Epithelial cell of prostate (primary cell): ENCODE measurements at regions not wholly inside any gene's neighbourhood (a gene's known extent, or its start where the extent isn't known, plus 50 kb on each side); places are given as distances from the start of the nearest gene placed in this dataset.
"Not testable (repeated sequence)": the region's sequence is repeated elsewhere in the genome, so short reads cannot be mapped to it uniquely, and the experiment has no call there.

ENCODE experiments used
- DNase-seq: peaks from one replicate; pipeline ENCODE4 v3.0.0-alpha.2; 2011; ENCODE audit warnings: low read depth, low spot score
- H3K27ac ChIP-seq: fragments of 450-650 bp; 2 replicates; pipeline ENCODE4 v1.5.1; 2017; ENCODE audit warnings: mild to moderate bottlenecking

DNA sequence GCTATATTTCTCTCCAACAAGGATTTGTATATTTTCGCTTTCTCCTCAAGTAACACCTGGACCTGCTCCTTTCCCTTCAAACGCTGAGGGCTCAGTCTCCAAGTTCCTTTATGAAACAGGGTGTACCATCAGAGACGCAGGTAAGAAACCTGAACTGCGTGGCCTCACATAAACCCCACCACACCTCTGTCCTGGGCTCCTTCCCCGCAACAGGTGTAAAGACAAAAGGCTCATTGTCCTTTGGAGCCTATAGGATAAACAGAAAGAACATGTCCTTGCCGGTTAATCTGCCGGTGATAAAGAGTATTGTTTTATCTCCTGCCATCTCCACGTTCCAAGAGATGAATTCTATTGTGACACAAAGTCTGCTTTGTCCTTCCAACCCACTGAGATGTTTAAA, 111.8 kb upstream of the ADAMTS9 start:
- H3K27ac ChIP-seq = no peak overlapping the region
- no peak for DNase-seq

DNA sequence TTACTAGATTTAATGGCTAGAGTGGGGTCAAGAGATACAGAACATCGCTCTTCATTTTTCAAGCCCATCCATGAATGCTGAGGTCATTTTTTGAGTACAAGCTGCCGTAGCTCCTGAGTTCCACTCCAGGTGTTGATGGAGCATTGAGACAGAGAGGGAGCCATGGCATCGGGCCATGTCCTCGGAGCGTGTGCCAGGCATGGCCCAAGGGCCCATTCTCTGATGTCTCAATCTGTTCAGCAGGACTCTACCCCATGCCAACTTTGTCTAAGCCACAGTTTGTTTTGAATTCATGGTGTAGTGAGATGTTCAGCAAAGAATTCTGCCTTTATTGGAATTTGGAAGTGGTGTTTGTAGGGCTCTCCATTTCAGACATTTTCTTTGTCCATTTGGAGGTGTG, 110.5 kb upstream of the ADAMTS9 start:
- H3K27ac ChIP-seq = no peak overlapping the region
- no peak for DNase-seq

DNA sequence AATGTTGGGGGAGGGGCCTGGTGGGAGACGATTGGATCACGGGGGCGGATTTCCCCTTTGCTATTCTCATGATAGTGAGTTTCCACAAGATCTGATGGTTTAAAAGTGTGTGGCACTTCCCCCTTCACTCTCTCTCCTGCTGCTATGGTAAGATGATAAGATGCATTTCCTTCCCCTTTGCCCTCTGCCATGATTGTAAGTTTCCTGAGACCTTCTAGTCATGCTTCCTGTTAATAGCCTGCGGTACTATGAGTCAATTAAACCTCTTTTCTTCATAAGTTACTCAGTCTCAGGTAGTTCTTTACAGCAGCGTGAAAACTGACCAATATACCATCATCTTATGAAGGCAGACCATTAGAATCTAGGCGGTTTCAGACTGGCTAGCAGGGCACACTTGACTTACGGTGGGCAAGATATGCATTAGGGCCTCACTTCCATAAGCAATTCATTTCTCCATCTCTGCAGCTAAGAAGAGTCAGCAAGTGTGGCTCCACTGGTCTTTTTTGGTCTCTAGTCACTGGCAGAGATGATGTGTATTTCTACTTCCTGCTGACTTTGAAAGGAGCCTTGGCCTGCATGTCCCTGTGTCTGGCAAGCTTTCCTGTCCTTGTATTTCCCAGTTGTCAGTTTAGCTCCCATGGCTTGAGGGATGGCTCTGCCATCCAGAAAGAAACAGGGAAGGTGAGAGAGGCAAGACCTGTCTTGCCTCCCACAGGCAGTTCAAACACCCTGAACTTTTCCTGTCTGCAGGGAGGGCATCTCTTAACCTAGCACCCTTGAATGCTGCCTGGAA, 109.0 kb upstream of the ADAMTS9 start:
- H3K27ac ChIP-seq = no peak overlapping the region

DNA sequence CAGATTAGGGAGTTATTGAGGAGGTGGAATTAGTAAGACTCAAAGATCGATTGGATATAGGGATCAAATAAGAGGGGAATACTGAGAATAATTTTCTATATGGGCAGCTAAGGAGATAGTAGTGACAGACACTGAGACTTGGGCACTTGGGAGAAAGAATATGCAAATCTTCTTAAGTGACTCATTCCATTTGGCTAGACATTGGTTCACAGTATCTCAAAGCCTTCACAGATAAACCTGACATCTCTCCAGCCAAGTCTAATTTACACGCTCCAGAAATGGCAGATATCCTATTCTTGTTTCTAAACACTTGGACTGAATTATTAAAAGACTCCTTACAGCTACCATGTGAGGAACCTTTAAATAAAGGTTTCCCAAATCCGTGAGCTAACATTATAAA, 104.6 kb upstream of the ADAMTS9 start:
- no peak overlapping the region for H3K27ac ChIP-seq
- DNase-seq = no peak

More for the DNA sequence above, 109.0 kb upstream of the ADAMTS9 start:
- DNase-seq = no peak

DNA sequence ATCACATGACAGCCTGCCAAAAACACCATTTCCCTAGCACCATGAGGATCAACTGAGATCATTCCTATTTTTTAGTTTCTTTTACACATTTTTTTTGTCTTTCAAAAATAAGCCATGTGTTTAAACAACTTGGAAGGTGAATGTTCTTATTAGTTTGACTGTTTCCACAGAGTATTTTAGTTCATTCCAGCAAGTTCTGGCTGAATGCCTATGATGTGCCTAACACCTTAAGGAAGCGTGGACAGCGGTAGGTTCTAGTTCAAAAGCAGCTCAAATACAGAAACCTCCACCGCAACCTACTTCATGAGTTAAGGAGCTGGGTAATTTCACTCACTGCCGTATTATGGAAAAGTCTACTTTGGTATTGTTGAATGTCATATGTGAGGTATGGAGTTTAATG, 101.3 kb upstream of the ADAMTS9 start:
- no peak for DNase-seq

DNA sequence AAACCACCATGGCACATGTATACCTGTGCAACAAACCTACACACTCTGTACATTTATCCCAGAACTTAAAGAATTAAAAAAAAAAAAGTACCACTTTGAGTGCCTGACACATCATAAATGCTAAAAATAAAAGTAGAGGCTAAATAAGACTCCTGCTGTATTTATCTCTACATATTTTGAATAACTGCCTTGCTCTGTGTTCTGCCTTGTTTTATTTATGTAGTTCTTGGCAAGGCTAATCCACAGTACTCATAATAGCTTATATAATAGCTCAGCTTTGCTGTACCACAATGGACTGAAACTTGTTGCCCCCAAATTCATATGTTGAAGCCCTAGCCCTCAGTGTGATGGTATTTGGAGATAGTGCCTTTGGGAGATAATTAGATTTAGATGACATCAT, 95.4 kb upstream of the ADAMTS9 start:
- DNase-seq = no peak
- H3K27ac ChIP-seq = no peak overlapping the region

More for the DNA sequence above, 101.3 kb upstream of the ADAMTS9 start:
- no peak overlapping the region for H3K27ac ChIP-seq

DNA sequence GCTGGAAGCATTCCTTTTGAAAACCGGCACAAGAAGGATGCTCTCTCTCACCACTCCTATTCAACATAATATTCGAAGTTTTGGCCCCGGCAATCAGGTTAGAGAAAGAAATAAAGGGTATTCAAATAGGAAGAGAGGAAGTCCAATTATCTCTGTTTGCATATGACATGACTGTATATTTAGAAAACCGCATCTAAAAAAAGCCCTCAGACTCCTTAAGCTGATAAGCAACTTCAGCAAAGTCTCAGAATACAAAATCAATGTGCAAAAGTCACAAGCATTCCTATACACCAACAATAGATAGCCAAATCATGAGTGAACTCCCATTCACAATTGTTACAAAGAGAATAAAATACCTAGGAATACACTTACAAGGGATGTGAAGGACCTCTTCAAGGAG, 93.1 kb upstream of the ADAMTS9 start:
- H3K27ac ChIP-seq, DNase-seq: not testable (repeated sequence)

DNA sequence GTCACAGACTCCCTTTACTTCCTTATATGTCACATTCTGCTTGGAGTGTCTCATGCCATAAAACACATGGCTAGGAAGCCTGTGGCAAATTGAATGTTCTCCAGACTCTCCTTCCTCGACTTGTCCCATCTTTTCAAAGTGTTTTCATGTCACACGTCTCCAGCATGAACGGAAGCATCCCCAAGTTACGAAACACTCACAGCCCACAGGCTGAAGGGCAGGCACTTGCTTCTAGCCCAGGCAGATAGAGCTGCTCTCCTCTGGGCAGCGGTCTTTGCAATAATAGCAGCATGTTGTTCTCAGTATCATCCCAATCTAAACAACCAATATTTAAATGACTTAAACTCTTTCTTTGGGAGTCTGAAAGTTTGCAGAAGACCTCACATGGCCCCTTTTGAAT, 85.3 kb upstream of the ADAMTS9 start:
- DNase-seq = no peak

DNA sequence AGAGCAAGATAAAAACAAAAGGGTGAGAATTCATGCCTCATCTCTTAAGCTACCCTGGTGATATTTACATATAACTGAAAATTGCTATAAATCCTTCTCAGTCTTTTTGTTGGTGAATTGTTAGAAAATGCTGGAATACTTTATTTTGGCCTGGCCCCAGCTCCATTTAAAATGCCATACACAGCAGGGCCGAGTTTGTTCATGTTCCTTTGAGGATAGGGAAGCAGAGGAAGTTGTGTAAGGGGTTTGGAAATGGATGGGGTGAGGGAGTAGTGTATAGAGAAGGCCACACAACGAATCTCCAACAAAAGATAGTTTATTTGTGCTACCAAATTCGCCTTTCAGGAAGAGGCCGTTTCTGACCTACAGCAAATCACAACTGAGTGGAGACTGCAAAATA, 78.6 kb upstream of the ADAMTS9 start:
- no peak overlapping the region for H3K27ac ChIP-seq
- DNase-seq = no peak

More for the DNA sequence above, 85.3 kb upstream of the ADAMTS9 start:
- no peak overlapping the region for H3K27ac ChIP-seq

DNA sequence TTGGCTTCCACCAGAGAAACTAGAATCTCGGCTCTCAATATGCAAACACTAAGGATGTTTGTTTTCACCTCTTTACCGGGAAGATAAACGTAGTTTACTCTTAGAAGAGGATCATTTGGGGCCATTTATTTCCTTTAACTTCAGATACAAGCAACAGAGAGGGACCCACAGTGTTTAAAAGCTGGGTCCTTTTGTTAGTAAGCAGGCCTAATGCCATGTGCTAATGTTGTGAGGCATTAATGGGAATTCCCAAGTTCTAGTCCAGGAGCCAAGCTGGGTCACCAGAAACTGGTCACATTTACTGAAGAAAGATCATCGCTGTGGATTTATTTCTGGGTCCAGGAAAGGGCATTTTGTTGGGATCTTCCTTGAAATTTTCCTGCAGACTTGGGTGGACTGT, 78.1 kb upstream of the ADAMTS9 start:
- DNase-seq = no peak
- no peak overlapping the region for H3K27ac ChIP-seq

DNA sequence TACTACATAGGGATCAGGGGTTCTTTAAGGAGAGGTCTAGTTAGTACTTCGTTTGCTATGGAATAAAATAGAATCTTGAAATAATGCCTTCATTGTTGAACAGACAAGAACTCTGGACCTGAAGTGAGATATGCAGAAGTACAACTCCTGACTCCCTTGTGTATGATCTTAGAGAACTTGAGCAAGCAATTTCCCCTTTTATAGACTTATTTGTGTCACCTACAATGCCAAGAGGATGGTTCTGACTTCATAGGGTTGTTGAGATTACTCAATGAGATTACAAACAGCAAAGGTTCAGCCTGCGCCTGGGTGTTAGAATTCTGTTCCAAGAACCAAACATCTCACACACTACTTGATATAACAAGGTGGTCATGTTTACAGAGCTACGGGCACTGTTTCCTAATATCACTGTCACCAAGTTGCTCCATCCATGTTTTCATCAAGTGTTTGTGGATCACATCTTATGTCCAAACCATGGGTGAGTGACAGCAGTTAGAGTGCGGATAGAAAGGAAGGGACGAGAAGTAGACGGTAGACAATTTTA, 76.7 kb upstream of the ADAMTS9 start:
- DNase-seq = no peak
- no peak overlapping the region for H3K27ac ChIP-seq

DNA sequence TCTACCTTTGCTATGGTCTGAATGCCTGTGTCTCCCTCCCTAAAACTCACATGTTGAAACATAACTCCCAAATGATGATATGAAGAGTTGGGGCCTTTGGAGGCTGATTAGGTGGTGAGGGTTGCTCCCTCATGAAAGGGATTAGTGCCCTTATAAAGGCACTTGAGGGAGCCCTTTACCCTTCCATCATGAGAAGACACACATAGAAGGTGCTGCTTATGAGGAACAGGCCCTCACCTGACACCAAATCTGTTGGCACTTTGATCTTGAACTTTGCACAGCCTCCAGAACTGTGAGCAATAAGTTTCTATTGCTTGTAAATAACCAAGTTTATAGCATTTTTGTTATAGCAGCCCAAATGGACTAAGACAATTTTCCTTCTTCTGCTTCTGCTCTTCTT, 76.2 kb upstream of the ADAMTS9 start:
- DNase-seq = no peak
- no peak overlapping the region for H3K27ac ChIP-seq

DNA sequence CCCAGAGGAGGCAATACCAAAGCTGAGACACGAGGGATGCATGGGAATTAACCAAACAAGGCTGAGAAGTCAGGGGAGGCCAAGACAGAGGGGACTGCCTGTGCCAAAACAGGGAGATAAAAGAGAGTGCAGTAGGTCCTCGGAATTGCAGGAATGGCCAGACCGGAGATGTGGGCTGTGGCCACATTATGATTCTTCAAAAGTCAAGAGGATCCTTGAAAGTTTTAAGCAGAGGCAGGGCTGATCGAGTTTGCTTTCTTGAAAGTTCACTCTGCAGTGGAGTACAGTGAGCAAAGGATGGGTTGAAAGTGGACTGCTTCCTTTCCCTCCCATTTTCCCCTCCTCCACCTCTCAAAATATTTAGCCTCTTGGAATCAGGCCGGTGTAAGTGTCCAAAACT, 73.9 kb upstream of the ADAMTS9 start:
- no peak overlapping the region for H3K27ac ChIP-seq
- DNase-seq = no peak

DNA sequence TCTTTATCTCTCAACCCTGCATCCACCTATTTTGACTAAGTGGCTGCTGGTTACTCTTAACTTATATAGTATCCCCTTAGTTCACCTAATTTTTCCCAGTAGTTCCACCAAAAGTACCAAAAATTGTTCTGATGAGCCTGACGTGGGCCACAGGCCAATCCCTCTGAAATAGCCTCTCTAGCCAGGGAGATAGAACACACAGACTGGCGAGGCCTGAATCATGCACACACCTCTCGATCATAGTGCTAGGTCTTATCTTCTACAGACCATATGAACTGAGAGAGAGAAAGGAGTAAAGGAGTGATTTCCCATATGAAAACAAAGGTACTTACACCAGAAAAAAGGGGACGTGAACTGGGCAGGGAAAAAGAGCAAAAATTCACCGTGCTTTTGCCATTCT, 72.5 kb upstream of the ADAMTS9 start:
- no peak for DNase-seq

DNA sequence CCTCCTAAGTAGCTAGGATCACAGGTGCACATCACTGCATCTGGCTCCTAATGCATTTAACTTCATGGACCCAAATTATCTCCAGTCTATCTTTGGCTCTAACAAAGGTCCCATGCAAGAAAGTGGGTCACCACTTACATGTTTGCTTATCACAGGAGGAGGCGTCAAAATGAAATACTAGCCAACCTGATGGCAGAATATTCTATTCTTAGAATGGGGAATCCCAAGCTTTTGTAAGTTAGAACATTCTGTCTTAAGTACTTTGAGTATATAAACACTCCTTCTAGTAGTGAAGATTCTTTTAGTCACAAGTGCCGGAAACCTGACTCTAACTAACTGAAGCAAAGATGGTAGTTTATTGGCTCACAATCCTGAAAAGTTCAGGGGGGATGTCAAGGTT, 72.0 kb upstream of the ADAMTS9 start:
- no peak for DNase-seq
- H3K27ac ChIP-seq = no peak overlapping the region

More for the DNA sequence above, 72.5 kb upstream of the ADAMTS9 start:
- no peak overlapping the region for H3K27ac ChIP-seq

DNA sequence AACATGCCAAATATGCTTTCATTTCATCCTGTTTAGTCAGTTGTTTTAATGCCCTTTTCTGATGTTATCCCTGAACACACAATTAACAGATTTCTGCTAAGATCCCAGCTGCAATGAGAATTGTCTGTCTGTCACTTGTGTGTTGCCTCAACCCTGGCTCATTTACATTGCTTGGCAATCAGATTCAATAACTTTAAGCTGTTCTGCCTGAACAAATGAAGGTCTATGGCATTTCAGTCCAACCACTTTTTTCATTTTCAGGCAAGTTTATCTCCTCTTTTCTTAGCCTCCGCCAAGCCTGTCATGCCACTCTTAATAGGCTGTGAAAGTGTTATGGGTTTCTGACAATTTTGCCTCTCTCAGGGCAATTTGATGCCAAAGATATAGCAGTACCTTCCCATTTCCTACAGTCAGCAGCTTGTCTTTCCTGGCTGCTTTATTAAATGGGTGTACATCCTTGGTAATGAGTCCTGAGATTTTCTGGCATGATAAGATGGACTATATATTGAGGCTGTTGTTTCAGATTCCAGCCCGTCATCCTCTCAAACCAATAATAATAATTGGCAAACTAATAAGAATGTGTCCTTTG, 68.7 kb upstream of the ADAMTS9 start:
- DNase-seq = no peak
- H3K27ac ChIP-seq = no peak overlapping the region

DNA sequence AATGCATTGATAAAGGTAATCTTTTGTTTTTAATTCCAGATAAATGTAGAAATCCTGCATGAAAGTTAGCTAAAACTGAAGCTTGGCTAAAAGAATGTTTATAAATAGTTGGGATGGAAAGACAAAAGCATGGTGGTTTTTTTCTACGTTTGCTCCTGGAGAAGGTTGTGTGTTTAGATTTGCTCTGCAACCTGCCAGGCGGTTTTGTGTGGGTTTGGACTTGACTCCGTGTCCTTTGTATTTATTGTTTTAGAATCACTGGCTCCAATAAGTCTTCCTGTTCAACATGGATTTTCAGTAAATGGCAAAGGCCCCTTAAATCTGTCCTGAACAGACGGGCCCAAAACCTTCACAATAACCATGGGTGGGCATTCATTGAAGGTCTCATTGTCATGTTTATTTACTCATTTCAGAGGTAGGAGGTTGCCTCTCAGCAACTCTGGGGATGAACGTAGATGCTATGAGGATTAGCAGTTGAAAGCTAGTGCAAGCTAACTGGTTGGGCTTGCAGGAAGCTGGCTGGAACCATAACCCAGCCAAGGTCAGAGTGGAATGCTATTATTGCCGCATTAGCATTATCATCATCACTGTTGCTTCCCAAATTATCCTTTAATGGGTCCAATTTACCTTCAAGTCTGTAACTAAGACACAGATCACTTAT, 60.6 kb upstream of the ADAMTS9 start:
- DNase-seq = no peak
- no peak overlapping the region for H3K27ac ChIP-seq

DNA sequence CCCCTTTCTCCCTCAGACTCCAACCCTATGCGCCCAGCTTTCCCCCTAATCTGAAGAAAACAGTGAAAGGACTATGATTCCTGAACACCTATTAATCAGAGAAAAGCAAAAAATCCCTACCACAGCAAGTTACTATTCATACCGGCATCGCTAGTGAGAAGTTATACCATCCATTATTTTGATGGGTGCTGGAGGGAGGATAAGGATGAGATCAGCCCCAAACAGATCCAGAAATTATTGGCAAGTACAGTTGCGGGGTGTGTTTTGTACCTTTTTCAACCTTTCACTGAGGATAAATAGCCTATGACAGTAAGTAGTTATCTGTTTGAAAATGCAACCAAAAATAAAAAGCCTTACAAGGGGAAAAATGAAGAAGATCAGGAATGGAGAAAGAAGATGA, 59.9 kb upstream of the ADAMTS9 start:
- no peak for DNase-seq
- no peak overlapping the region for H3K27ac ChIP-seq

DNA sequence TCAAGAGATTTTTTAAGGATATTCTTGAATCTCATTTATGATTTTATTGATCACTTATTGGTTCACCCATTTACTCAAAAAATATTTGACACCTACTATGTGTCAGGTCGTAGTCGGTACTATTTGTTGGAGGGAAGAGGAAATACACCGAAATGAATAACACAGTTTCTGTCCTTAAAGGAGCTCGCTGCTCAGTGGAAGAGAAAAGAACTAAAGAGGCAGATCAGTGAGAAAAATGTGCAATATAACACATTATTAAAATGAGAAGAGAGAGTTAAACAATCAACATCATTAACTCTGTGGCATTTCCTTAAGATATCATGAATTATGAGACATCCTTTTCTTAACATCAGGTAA, 56.1 kb upstream of the ADAMTS9 start:
- H3K27ac ChIP-seq = no peak overlapping the region
- no peak for DNase-seq

DNA sequence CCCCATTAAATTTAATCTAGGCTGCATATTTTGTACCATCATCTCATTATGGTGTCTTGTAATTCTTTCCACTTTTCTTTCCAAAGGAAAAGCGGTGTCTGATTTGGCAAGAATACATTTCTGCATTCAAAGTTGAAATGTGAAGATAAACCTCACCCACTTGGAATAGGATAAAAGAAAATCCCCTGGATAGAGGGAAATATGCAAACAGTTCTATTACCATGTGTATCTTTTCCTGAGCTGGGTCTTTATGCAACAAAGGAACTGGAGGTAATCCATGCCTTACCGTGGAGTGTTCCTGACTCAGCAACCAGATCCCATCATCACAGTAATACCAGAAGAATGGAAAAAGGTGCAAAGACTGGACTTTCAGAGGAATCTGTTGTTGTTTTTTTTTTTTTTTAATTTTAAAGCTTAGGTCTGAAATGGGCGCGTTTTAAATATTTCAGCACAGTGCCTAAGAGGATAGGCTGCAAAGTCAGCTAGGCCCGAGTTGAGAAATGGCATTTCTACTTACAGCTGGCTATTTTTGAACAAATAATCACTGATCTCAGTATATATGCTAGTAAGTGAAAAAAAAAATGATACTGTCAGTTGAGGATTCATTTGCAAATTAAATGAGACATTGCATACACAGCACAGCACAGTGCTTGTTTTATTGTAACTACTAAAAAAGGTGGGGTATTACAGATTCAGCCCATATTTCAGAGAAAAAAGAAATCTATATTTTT, 55.5 kb upstream of the ADAMTS9 start:
- DNase-seq = no peak
- no peak overlapping the region for H3K27ac ChIP-seq

DNA sequence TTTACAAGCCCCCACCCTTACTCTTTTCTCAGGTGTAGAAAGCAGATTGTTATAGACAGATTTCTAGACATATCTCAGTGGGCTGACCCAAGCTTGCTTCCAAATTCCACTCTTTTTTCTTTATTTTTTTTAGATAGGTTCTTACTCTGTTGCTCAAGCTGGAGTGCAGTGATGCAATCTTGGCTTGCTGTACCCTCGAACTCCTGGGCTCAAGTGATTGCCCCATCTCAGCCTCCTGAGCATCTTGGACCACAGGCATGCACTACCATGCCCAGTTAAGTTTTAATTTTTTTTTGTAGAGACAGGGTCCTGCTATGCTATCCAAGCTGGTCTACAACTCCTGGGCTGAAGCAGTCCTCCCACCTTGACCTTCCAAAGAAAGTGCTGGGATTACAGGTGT, 53.5 kb upstream of the ADAMTS9 start:
- DNase-seq = no peak
- no peak overlapping the region for H3K27ac ChIP-seq
